ENCODE measurements at regions not wholly inside any gene's neighbourhood (a gene's known extent, or its start where the extent isn't known, plus 50 kb on each side); places are given as distances from the start of the nearest gene placed in this dataset.

- no peak for TF ChIP-seq POLR2A (IDR thresholded peaks at IDR 0.05)
- TF ChIP-seq, protein P1, sequence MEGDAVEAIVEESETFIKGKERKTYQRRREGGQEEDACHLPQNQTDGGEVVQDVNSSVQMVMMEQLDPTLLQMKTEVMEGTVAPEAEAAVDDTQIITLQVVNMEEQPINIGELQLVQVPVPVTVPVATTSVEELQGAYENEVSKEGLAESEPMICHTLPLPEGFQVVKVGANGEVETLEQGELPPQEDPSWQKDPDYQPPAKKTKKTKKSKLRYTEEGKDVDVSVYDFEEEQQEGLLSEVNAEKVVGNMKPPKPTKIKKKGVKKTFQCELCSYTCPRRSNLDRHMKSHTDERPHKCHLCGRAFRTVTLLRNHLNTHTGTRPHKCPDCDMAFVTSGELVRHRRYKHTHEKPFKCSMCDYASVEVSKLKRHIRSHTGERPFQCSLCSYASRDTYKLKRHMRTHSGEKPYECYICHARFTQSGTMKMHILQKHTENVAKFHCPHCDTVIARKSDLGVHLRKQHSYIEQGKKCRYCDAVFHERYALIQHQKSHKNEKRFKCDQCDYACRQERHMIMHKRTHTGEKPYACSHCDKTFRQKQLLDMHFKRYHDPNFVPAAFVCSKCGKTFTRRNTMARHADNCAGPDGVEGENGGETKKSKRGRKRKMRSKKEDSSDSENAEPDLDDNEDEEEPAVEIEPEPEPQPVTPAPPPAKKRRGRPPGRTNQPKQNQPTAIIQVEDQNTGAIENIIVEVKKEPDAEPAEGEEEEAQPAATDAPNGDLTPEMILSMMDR (IDR thresholded peaks at IDR 0.05): no peak
Observed at GRCh38 chr6:169045486-169045885, 208.2 kb downstream of the THBS2 start.

Data from heart left ventricle (tissue), 13 donors.